Stomach (tissue), 4 donors: ENCODE measurements at regions not wholly inside any gene's neighbourhood (a gene's known extent, or its start where the extent isn't known, plus 50 kb on each side); places are given as distances from the start of the nearest gene placed in this dataset.

Experiments used
- POLR2A ChIP-seq, 4 donors: fragments of 450-650 bp; IDR thresholded peaks; one replicate each; pipeline ENCODE4 v1.6.1; 2016; ENCODE audit warnings: antibody characterized with exemption in 4 of 4, control low read depth in 2 of 4, mild to moderate bottlenecking in 1 of 4, moderate library complexity in 1 of 4
- POLR2AphosphoS5 ChIP-seq, 3 donors: sonication (generic); formaldehyde crosslinking; IDR thresholded peaks; one replicate each; pipeline ENCODE4 v1.6.1; 2016; ENCODE audit warnings: antibody characterized with exemption in 3 of 3
- TF ChIP-seq, protein P1 (sequence below), 7 experiments: fragments of 450-650 bp in 4 of 7; fragments of 200-600 bp in 3 of 7; sonication (generic) in 3 of 7; IDR thresholded peaks; one replicate each; pipeline ENCODE4 v1.5.1; 2016 to 2019; ENCODE audit warnings: antibody characterized with exemption in 7 of 7, control low read depth in 2 of 7, mild to moderate bottlenecking in 1 of 7

DNA sequence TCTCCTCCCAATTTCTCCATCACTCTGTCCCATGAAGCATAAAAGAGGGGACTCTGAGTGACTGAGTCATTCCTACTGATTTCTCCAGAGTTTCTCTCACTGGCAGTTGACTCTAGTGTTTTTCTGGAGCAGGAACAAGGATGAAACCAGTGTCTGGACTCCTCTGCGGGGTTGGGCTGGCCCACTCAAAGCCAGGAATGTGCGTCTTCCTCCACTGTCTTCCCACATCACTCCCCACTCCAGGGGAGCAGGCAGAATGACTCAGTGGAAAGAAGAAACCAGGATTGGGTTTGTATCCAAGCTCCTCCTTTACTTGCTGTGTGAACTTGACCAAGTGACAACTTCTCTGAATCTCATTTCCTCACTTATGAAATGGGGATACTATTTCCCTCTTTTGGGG lies 497.5 kb upstream of the SALL1 start:
- TF ChIP-seq, protein P1, sequence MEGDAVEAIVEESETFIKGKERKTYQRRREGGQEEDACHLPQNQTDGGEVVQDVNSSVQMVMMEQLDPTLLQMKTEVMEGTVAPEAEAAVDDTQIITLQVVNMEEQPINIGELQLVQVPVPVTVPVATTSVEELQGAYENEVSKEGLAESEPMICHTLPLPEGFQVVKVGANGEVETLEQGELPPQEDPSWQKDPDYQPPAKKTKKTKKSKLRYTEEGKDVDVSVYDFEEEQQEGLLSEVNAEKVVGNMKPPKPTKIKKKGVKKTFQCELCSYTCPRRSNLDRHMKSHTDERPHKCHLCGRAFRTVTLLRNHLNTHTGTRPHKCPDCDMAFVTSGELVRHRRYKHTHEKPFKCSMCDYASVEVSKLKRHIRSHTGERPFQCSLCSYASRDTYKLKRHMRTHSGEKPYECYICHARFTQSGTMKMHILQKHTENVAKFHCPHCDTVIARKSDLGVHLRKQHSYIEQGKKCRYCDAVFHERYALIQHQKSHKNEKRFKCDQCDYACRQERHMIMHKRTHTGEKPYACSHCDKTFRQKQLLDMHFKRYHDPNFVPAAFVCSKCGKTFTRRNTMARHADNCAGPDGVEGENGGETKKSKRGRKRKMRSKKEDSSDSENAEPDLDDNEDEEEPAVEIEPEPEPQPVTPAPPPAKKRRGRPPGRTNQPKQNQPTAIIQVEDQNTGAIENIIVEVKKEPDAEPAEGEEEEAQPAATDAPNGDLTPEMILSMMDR (IDR thresholded peaks at IDR 0.05), result no peak
- TF ChIP-seq POLR2AphosphoS5 (IDR thresholded peaks at IDR 0.05), result no peak
- no peak for TF ChIP-seq POLR2A (IDR thresholded peaks at IDR 0.05)
